H1 (cell line): ENCODE measurements at regions not wholly inside any gene's neighbourhood (a gene's known extent, or its start where the extent isn't known, plus 50 kb on each side); places are given as distances from the start of the nearest gene placed in this dataset.

Experiments
- CTCF ChIA-PET: fragments of 300-600 bp; sonication (Branson Sonifier 250); formaldehyde crosslinking; loops from one replicate; lab custom pipeline; 2021; ENCODE audit not compliant: partially characterized antibody; lab: Charles Lee
- POLR2A ChIA-PET: fragments of 300-600 bp; sonication (Branson Sonifier 250); formaldehyde crosslinking; loops from one replicate; lab custom pipeline; 2021; ENCODE audit warnings: inconsistent platforms; ENCODE audit not compliant: partially characterized antibody; lab: Charles Lee
- DNase-seq, 2 experiments: peaks; one replicate each; pipeline versions ENCODE4 v3.0.0 to v3.0.0-alpha.2; 2010 to 2022; ENCODE audit warnings: low spot score in 2 of 2, low read depth in 1 of 2, mixed read lengths in 1 of 2
- FAIRE-seq: peaks from 2 replicates; lab custom pipeline; 2011; peaks lifted over from hg19 to GRCh38; lab: Jason Lieb, UNC
- H2AFZ ChIP-seq: 2 replicates; pipeline ENCODE4 v1.8.1; 2012; ENCODE audit warnings: low read length, inconsistent platforms
- H2AK5ac ChIP-seq: 2 replicates; pipeline ENCODE4 v1.6.1; 2013; ENCODE audit warnings: low read depth, low read length
- H2BK120ac ChIP-seq: replicated peaks from 2 replicates; pipeline ENCODE3; 2013; ENCODE audit warnings: low read depth, low read length, inconsistent platforms
- H2BK12ac ChIP-seq: 2 replicates; pipeline ENCODE4 v1.6.1; 2013; ENCODE audit warnings: low read depth, low read length
- H2BK15ac ChIP-seq: 2 replicates; pipeline ENCODE4 v1.6.1; 2013; ENCODE audit warnings: low read length
- H2BK20ac ChIP-seq: 2 replicates; pipeline ENCODE4 v1.6.1; 2013; ENCODE audit warnings: low read length
- H2BK5ac ChIP-seq: 2 replicates; pipeline ENCODE4 v1.6.1; 2013; ENCODE audit warnings: low read depth, low read length
- H3K14ac ChIP-seq: 2 replicates; pipeline ENCODE4 v1.6.1; 2013; ENCODE audit warnings: inconsistent platforms; ENCODE audit not compliant: insufficient read length
- H3K18ac ChIP-seq: 2 replicates; pipeline ENCODE4 v1.6.1; 2013; ENCODE audit warnings: low read length; ENCODE audit errors: extremely low read depth
- H3K23ac ChIP-seq: 2 replicates; pipeline ENCODE4 v1.6.1; 2013; ENCODE audit warnings: inconsistent platforms; ENCODE audit not compliant: insufficient read length
- H3K23me2 ChIP-seq: 2 replicates; pipeline ENCODE4 v1.6.1; 2013; ENCODE audit warnings: low read depth, low read length
- H3K27ac ChIP-seq: 2 replicates; pipeline ENCODE4 v1.6.1; 2011; ENCODE audit warnings: low read depth, low read length, inconsistent platforms
- H3K27me3 ChIP-seq, 4 experiments: replicated peaks in 1 of 4; 1 replicate in 1 of 4; 2 replicates in 3 of 4; pipeline versions ENCODE4 v1.6.1 to v1.8.1; 2011 to 2013; ENCODE audit warnings: low read length in 3 of 4, mild to moderate bottlenecking in 3 of 4, inconsistent platforms in 2 of 4, mixed read lengths in 2 of 4, moderate library complexity in 1 of 4; ENCODE audit not compliant: control insufficient read depth in 3 of 4, insufficient read depth in 3 of 4; ENCODE audit errors: extremely low read depth in 1 of 4
- H3K36me3 ChIP-seq, 4 experiments: 2 replicates each; pipeline versions ENCODE4 v1.6.1 to v1.8.1; 2011 to 2013; ENCODE audit warnings: mild to moderate bottlenecking in 4 of 4, low read length in 3 of 4, moderate library complexity in 2 of 4, control low read depth in 1 of 4, inconsistent platforms in 1 of 4; ENCODE audit not compliant: insufficient read depth in 4 of 4, control insufficient read depth in 2 of 4
- H3K4ac ChIP-seq: replicated peaks from 2 replicates; pipeline ENCODE3; 2013; ENCODE audit warnings: low read length, low read depth, mixed read lengths, inconsistent platforms; ENCODE audit not compliant: insufficient read length
- H3K4me1 ChIP-seq, 4 experiments: replicated peaks in 1 of 4; 1 replicate in 1 of 4; 2 replicates in 3 of 4; pipeline versions ENCODE4 v1.6.1 to v1.8.1; 2011 to 2013; ENCODE audit warnings: low read length in 3 of 4, inconsistent platforms in 2 of 4, mixed read lengths in 1 of 4; ENCODE audit not compliant: insufficient read depth in 4 of 4, control insufficient read depth in 3 of 4
- H3K4me2 ChIP-seq, 2 experiments: 2 replicates each; pipeline versions ENCODE4 v1.6.1 to v1.8.1; 2011 to 2013; ENCODE audit warnings: low read depth in 2 of 2, low read length in 2 of 2, control low read depth in 1 of 2, inconsistent platforms in 1 of 2, mild to moderate bottlenecking in 1 of 2; ENCODE audit not compliant: insufficient read depth in 1 of 2
- H3K4me3 ChIP-seq, 4 experiments: fragments of 200-600, 300-600 bp in 1 of 4; sonication (generic), shearing (Covaris generic), sonication (Bioruptor Twin) in 1 of 4; 2 replicates each; pipeline versions ENCODE4 v1.5.1 to v1.8.1; 2011 to 2016; ENCODE audit warnings: low read length in 4 of 4, low read depth in 3 of 4, control low read depth in 2 of 4, inconsistent platforms in 2 of 4, mild to moderate bottlenecking in 2 of 4, mixed read lengths in 1 of 4, moderate library complexity in 1 of 4; ENCODE audit not compliant: insufficient read depth in 2 of 4; ENCODE audit errors: extremely low read depth in 1 of 4
- H3K56ac ChIP-seq: replicated peaks from 2 replicates; pipeline ENCODE3; 2013; ENCODE audit warnings: low read depth, mild to moderate bottlenecking, mixed read lengths, low read length, inconsistent platforms; ENCODE audit not compliant: insufficient read length
- H3K79me1 ChIP-seq: 2 replicates; pipeline ENCODE4 v1.6.1; 2013; ENCODE audit warnings: low read depth, low read length, control low read depth
- H3K79me2 ChIP-seq, 2 experiments: 2 replicates each; pipeline versions ENCODE4 v1.6.1 to v1.8.1; 2012 to 2013; ENCODE audit warnings: low read length in 2 of 2, mild to moderate bottlenecking in 2 of 2, inconsistent platforms in 1 of 2; ENCODE audit not compliant: insufficient read depth in 2 of 2, control insufficient read depth in 1 of 2
- H3K9ac ChIP-seq, 4 experiments: replicated peaks in 1 of 4; 1 replicate in 1 of 4; 2 replicates in 3 of 4; pipeline versions ENCODE4 v1.6.1 to v1.8.1; 2011 to 2013; ENCODE audit warnings: low read depth in 3 of 4, low read length in 3 of 4, control low read depth in 2 of 4, mild to moderate bottlenecking in 2 of 4, moderate library complexity in 2 of 4, inconsistent platforms in 1 of 4; ENCODE audit errors: extremely low read depth in 1 of 4
- H3K9me3 ChIP-seq, 2 experiments: 2 replicates each; pipeline versions ENCODE4 v1.6.1 to v1.8.1; 2012 to 2013; ENCODE audit warnings: mild to moderate bottlenecking in 2 of 2, moderate library complexity in 2 of 2, control low read depth in 1 of 2, inconsistent platforms in 1 of 2, low read depth in 1 of 2, low read length in 1 of 2, mixed read lengths in 1 of 2; ENCODE audit not compliant: insufficient read depth in 2 of 2
- H4K20me1 ChIP-seq, 2 experiments: replicated peaks in 1 of 2; 2 replicates each; pipeline versions ENCODE3 to v1.8.1; 2011 to 2013; ENCODE audit warnings: inconsistent platforms in 2 of 2, low read length in 2 of 2, mild to moderate bottlenecking in 1 of 2; ENCODE audit not compliant: insufficient read depth in 2 of 2, control insufficient read depth in 1 of 2
- H4K5ac ChIP-seq: 2 replicates; pipeline ENCODE4 v1.6.1; 2013; ENCODE audit warnings: low read length, low read depth, mixed read lengths, inconsistent platforms; ENCODE audit not compliant: insufficient read length
- H4K8ac ChIP-seq: 2 replicates; pipeline ENCODE4 v1.8.0; 2013; ENCODE audit warnings: mild to moderate bottlenecking, moderate library complexity, low read length, inconsistent platforms; ENCODE audit not compliant: insufficient read depth; ENCODE audit errors: extremely low read depth
- H4K91ac ChIP-seq: replicated peaks from 2 replicates; pipeline ENCODE3; 2013; ENCODE audit warnings: low read length, mixed read lengths, inconsistent platforms; ENCODE audit not compliant: insufficient read length
- EZH2 ChIP-seq: fragments of 200-600 bp; sonication (generic); IDR thresholded peaks from 2 replicates; pipeline ENCODE4 v1.7.1; 2012; ENCODE audit warnings: low read depth, mild to moderate bottlenecking, moderate library complexity, low read length, inconsistent platforms; ENCODE audit not compliant: severe bottlenecking
- KDM1A ChIP-seq: fragments of 200-600, 300-600 bp; sonication (generic); IDR thresholded peaks from 2 replicates; pipeline ENCODE4 v1.7.1; 2016; ENCODE audit warnings: mild to moderate bottlenecking, low read length, borderline replicate concordance
- RAD21 ChIP-seq, 2 experiments: IDR thresholded peaks in 1 of 2; conservative IDR thresholded peaks in 1 of 2; 2 replicates each; pipeline ENCODE4 v1.6.1; 2011; ENCODE audit warnings: low read depth in 2 of 2, low read length in 2 of 2, improper control_type of control experiment in 1 of 2, inconsistent platforms in 1 of 2, mild to moderate bottlenecking in 1 of 2, moderate library complexity in 1 of 2
- RBBP5 ChIP-seq: IDR thresholded peaks from 2 replicates; pipeline ENCODE4 v1.7.1; 2012; ENCODE audit warnings: low read depth, mild to moderate bottlenecking, inconsistent platforms, low read length, moderate library complexity, borderline replicate concordance
- SAP30 ChIP-seq: fragments of 300-600 bp; sonication (generic); IDR thresholded peaks from 2 replicates; pipeline ENCODE4 v1.7.1; 2012; ENCODE audit warnings: low read length, moderate library complexity, mild to moderate bottlenecking, inconsistent platforms; ENCODE audit not compliant: insufficient read depth, insufficient replicate concordance
- SIX5 ChIP-seq: IDR thresholded peaks from 2 replicates; pipeline ENCODE4 v1.6.1; 2011; ENCODE audit warnings: mild to moderate bottlenecking, low read depth, low read length
- SP2 ChIP-seq: IDR thresholded peaks from 2 replicates; pipeline ENCODE4 v1.6.1; 2012; ENCODE audit warnings: mild to moderate bottlenecking, low read length, inconsistent platforms
- SRF ChIP-seq: IDR thresholded peaks from 2 replicates; pipeline ENCODE4 v1.6.1; 2011; ENCODE audit warnings: mild to moderate bottlenecking, low read depth, low read length, moderate library complexity
- SUZ12 ChIP-seq: fragments of 200-600 bp; sonication (generic); IDR thresholded peaks from 2 replicates; pipeline ENCODE4 v1.6.1; 2012; ENCODE audit warnings: mild to moderate bottlenecking, inconsistent platforms, low read length, moderate library complexity, mixed read lengths
- TEAD4 ChIP-seq: IDR thresholded peaks from 2 replicates; pipeline ENCODE4 v1.6.1; 2012; ENCODE audit warnings: low read depth, low read length, inconsistent platforms, mixed read lengths
- WGBS, 2 experiments: shearing (Covaris generic) in 1 of 2; methylation state at CpG; one replicate each; pipeline versions ENCODE4 v1.1.6 to v1.1.7; 2013 to 2015; ENCODE audit warnings: low lambda C conversion rate in 2 of 2, mixed read lengths in 2 of 2, inconsistent platforms in 1 of 2, low coverage in 1 of 2, missing lambda C conversion rate in 1 of 2; ENCODE audit not compliant: insufficient replicate concordance in 2 of 2, insufficient coverage in 1 of 2, insufficient read length in 1 of 2; ENCODE audit errors: extremely low coverage in 1 of 2, missing lambda C conversion rate in 1 of 2; 5-methylcytosine and 5-hydroxymethylcytosine counted together
- TF ChIP-seq, protein P1 (sequence below): IDR thresholded peaks from 2 replicates; pipeline ENCODE4 v1.6.1; 2012; ENCODE audit warnings: low read length, inconsistent platforms

DNA sequence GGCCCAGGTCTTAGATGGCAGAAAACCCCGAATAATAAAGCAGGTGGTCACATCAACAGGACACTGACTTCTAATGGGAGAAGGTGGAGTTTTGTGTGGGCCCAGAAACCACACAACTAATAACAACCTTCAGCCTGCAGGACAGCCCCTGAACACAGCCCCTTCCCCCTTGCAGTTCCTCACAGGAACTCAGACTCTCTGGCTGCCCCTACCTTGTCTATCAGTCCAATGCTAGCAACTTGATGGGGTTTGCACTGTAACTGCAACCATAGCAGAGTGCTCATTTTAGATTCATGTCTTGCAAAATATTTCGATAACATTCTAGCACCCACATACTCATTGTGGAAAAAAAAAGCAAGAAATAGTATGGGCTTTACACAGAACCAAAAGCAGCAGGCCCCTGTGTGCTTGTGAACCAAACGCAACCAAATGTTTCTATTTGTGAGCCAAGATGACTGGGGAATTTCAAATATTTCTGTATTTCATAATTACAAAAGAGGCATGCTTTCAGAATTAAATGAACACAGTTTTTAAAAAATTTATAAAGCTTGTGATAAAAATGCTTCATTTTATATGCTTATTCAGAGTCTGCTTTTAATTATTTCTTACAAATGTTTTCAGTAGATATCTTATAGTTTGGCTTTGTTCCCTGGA, 62.7 kb upstream of the PDE4D start:
- no peaks in the 10 kb centered on the region for H4K20me1 ChIP-seq
- DNase-seq (no peak), FAIRE-seq (no peak)
- no peaks in the 10 kb centered on the region for H3K23me2 ChIP-seq
- no peak overlapping the region for H3K56ac ChIP-seq
- H3K36me3 ChIP-seq: no peaks in the 10 kb centered on the region
- H4K8ac ChIP-seq: no peak overlapping the region
- no peak overlapping the region for H2BK120ac ChIP-seq
- H2BK20ac ChIP-seq: no peak overlapping the region
- 74% methylated on average over 3 of the region's 3 CpGs; no CpG with 5 or more reads in 1 of the 2 experiments for WGBS, 2 experiments
- H3K27me3 ChIP-seq: no peaks in the 10 kb centered on the region
- H2BK5ac ChIP-seq: no peak overlapping the region
- H3K4ac ChIP-seq: no peak overlapping the region
- no peak overlapping the region for H2AK5ac ChIP-seq
- no peak overlapping the region for H3K4me2 ChIP-seq
- no peaks in the 10 kb centered on the region for H3K9me3 ChIP-seq
- no peak overlapping the region for H4K91ac ChIP-seq
- H3K14ac ChIP-seq: no peak overlapping the region
- no peak overlapping the region for H3K27ac ChIP-seq
- H4K5ac ChIP-seq: no peak overlapping the region
- ChIA-PET POLR2A (no interaction called here), CTCF (no interaction called here)
- H3K79me1 ChIP-seq: no peaks in the 10 kb centered on the region
- no peaks in the 10 kb centered on the region for H3K4me1 ChIP-seq
- H2AFZ ChIP-seq: peak overlapping the region; percentile 49
- H2BK12ac ChIP-seq: no peak overlapping the region
- H3K79me2 ChIP-seq: no peaks in the 10 kb centered on the region
- no peak overlapping the region for H3K9ac ChIP-seq
- H2BK15ac ChIP-seq: no peak overlapping the region
- H3K23ac ChIP-seq: no peak overlapping the region
- H3K18ac ChIP-seq: no peak overlapping the region
- H3K4me3 ChIP-seq: no peak overlapping the region
- TF ChIP-seq KDM1A (no peak), SIX5 (no peak), SP2 (no peak), SAP30 (no peak), RAD21 (IDR thresholded peaks at IDR 0.05 in 1 of 2, conservative IDR thresholded peaks at IDR 0.05 in 1 of 2; ENCODE audit: low read depth in 2 of 2, low read length in 2 of 2) (no peak), TEAD4 (no peak), RBBP5 (no peak), SUZ12 (no peak), SRF (no peak), EZH2 (no peak)
- TF ChIP-seq, protein P1, sequence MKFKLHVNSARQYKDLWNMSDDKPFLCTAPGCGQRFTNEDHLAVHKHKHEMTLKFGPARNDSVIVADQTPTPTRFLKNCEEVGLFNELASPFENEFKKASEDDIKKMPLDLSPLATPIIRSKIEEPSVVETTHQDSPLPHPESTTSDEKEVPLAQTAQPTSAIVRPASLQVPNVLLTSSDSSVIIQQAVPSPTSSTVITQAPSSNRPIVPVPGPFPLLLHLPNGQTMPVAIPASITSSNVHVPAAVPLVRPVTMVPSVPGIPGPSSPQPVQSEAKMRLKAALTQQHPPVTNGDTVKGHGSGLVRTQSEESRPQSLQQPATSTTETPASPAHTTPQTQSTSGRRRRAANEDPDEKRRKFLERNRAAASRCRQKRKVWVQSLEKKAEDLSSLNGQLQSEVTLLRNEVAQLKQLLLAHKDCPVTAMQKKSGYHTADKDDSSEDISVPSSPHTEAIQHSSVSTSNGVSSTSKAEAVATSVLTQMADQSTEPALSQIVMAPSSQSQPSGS: no peak
